GM13976 (cell line): ENCODE measurements at regions not wholly inside any gene's neighbourhood (a gene's known extent, or its start where the extent isn't known, plus 50 kb on each side); places are given as distances from the start of the nearest gene placed in this dataset.

Experiments
- DNase-seq: peaks from one replicate; pipeline ENCODE4 v3.0.0; 2012; ENCODE audit warnings: low spot score
- CTCF ChIP-seq: IDR thresholded peaks from 2 replicates; pipeline ENCODE4 v1.5.1; 2012; ENCODE audit warnings: borderline replicate concordance, mild to moderate bottlenecking; ENCODE audit not compliant: insufficient read depth; ENCODE audit errors: extremely low read depth, missing control alignments, control extremely low read depth
- in situ Hi-C: fragments of 300-500 bp; cut with MboI; formaldehyde crosslinking; loops from one replicate; pipeline ENCODE4 v1.12.0; 2022; ENCODE audit warnings: low sequenced_read_pairs, mixed read lengths, inconsistent platforms; ENCODE audit not compliant: unreplicated experiment

DNA sequence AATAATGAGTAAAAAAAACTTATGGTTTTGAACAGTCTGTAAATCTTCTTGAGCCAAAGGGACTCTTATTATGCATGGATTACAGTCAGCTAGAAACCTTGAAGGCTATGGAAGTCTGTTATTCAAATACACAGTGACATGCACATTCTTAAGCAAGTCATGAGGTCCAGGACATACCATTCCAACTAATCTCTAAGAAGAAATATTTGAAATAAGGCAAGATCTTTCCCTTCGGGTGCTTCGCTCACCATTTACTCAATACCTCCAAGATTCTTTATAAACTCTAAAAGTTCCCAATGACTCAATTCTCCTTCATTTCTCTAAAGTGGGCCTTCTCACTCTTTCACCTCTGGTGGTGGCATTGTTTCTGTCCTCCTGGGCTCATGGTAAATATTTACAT, 811.0 kb downstream of the NR2F1-AS1 start:
- DNase-seq = no peak
- no peak for TF ChIP-seq CTCF
- in situ Hi-C loops = no loop called here

- in situ Hi-C loops = no loop called here
Observed at GRCh38 chr5:92761585-92761984, 819.4 kb downstream of the NR2F1-AS1 start.

GRCh38 chr5:92760550-92760949, 820.5 kb downstream of the NR2F1-AS1 start:
- TF ChIP-seq CTCF = no peak
- in situ Hi-C loops = no loop called here
- DNase-seq = no peak

More at GRCh38 chr5:92761585-92761984, 819.4 kb downstream of the NR2F1-AS1 start:
- DNase-seq = no peak
- no peak for TF ChIP-seq CTCF

- no peak for TF ChIP-seq CTCF
- in situ Hi-C loops = no loop called here
- DNase-seq = no peak
Observed at GRCh38 chr5:92758552-92758951, 822.5 kb downstream of the NR2F1-AS1 start.

DNA sequence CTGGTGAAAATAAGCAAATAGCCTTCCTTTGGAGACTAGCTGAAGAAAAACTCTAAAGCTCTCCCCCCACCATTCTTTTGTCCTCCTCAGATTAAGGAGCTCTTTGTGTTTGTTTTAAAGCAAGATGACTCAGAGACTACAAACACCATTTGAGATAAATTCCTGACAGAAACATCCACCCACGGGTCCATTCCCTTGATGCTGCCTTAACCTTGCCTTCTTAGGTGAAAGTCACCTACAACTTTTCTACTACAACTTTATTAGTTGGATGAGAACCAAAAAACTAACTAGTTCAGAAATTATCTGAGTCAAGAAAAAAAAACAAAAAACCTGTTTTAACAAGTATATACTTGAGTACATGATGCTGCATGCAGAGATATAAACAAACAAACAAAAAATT, 831.1 kb downstream of the NR2F1-AS1 start:
- in situ Hi-C loops = no loop called here
- DNase-seq = no peak
- TF ChIP-seq CTCF = no peak

- no peak for DNase-seq
- no peak for TF ChIP-seq CTCF
Observed at GRCh38 chr5:92748072-92748676, 832.8 kb downstream of the NR2F1-AS1 start.

More at GRCh38 chr5:92748072-92748676, 832.8 kb downstream of the NR2F1-AS1 start:
- in situ Hi-C loops = no loop called here
